ENCODE measurements at regions not wholly inside any gene's neighbourhood (a gene's known extent, or its start where the extent isn't known, plus 50 kb on each side); places are given as distances from the start of the nearest gene placed in this dataset.

GRCh38 chr1:168374566-168374965 lies 93.9 kb downstream of the TBX19 start (continued):
- TF ChIP-seq CHD2 (IDR thresholded peaks at IDR 0.05; ENCODE audit: low read length): no peak
- no peak for TF ChIP-seq USF2 (IDR thresholded peaks at IDR 0.05; ENCODE audit: low read length)
- TF ChIP-seq RNF2 (IDR thresholded peaks at IDR 0.05; ENCODE audit: borderline replicate concordance, low read depth, low read length, missing control alignments, poor library complexity, severe bottlenecking): no peak
- TF ChIP-seq FOSL1 (IDR thresholded peaks at IDR 0.05; ENCODE audit: insufficient read depth, low read depth, low read length): no peak

Measured in H1 (cell line).